ENCODE measurements at regions not wholly inside any gene's neighbourhood (a gene's known extent, or its start where the extent isn't known, plus 50 kb on each side); places are given as distances from the start of the nearest gene placed in this dataset.

- no peak for TF ChIP-seq SUZ12 (IDR thresholded peaks at IDR 0.05; ENCODE audit: extremely low read depth, insufficient read depth, insufficient read length)
- no peak for TF ChIP-seq ZNF274 (IDR thresholded peaks at IDR 0.05; ENCODE audit: low read depth, low read length)
- no peak for TF ChIP-seq YY1 (IDR thresholded peaks at IDR 0.05; ENCODE audit: insufficient read depth, insufficient read length)
Measured at GRCh38 chr16:86895606-86896005, 317.3 kb downstream of the FOXL1 start.
